ENCODE measurements at regions not wholly inside any gene's neighbourhood (a gene's known extent, or its start where the extent isn't known, plus 50 kb on each side); places are given as distances from the start of the nearest gene placed in this dataset.
"Not testable (repeated sequence)": the region's sequence is repeated elsewhere in the genome, so short reads cannot be mapped to it uniquely, and the experiment has no call there.

- no peak for TF ChIP-seq CTCF (IDR thresholded peaks at IDR 0.05)
These were observed 227.3 kb upstream of the NOCT start for GRCh38 chr4:138788267-138788790.

DNA sequence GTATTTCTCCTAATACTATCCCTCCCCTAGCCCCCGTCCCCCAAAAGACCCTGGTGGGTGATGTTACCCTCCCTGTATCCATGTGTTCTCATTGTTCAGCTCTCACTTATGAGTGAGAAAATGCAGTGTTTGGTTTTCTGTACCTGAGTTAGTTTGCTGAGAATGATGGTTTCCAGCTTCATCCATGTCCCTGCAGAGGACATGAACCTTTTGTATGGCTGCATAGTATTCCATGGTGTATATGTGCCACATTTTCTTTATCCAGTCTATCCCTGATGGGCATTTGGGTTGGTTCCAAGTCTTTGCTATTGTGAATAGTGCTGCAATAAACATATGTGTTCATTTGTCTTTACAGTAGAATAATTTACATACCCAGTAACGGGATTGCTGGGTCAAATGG is 235.8 kb upstream of the NOCT start:
- not testable (repeated sequence) for H3K9me3 Mint-ChIP-seq (ENCODE audit: unreplicated experiment); H3K4me3 Mint-ChIP-seq (ENCODE audit: unreplicated experiment); DNase-seq (ENCODE audit: extremely low spot score, unreplicated experiment)

More at GRCh38 chr4:138788267-138788790, 227.3 kb upstream of the NOCT start:
- Mint-ChIP-seq H3K27ac (ENCODE audit: unreplicated experiment) (no peak overlapping the region), H3K36me3 (ENCODE audit: unreplicated experiment) (no peaks in the 10 kb centered on the region), H3K27me3 (ENCODE audit: unreplicated experiment) (peaks cover 2% of the 10 kb centered on the region), H3K4me3 (ENCODE audit: unreplicated experiment) (no peak overlapping the region), H3K9me3 (ENCODE audit: unreplicated experiment) (no peaks in the 10 kb centered on the region), H3K4me1 (ENCODE audit: unreplicated experiment) (no peaks in the 10 kb centered on the region)
- no peak for DNase-seq (ENCODE audit: extremely low spot score, unreplicated experiment)

DNA sequence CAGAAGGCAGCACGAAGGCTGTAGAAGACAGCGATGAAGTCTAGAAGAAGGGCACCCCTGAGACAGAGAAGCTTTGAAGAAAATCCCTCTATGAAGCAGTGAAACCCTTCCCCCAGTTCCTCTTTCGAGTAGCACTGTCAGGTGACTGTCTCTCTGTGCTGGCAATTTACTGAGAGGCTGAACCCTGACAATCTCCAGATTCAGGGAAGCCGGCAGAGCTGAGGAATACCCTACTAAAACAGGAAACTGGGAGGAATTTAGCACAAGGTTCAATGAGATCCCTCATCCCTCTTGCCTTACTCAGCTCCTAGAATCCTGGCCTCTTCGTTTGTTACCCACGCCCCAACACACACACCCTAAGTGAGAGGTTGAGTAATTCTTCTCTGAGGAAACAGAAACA is 239.7 kb upstream of the NOCT start:
- no peaks in the 10 kb centered on the region for H3K27me3 Mint-ChIP-seq (ENCODE audit: unreplicated experiment)
- no peak for TF ChIP-seq CTCF (IDR thresholded peaks at IDR 0.05)
- no peak overlapping the region for H3K4me3 Mint-ChIP-seq (ENCODE audit: unreplicated experiment)
- no peaks in the 10 kb centered on the region for H3K9me3 Mint-ChIP-seq (ENCODE audit: unreplicated experiment)
- DNase-seq (ENCODE audit: extremely low spot score, unreplicated experiment), result no peak
- H3K4me1 Mint-ChIP-seq (ENCODE audit: unreplicated experiment), result peaks cover 4% of the 10 kb centered on the region
- no peaks in the 10 kb centered on the region for H3K36me3 Mint-ChIP-seq (ENCODE audit: unreplicated experiment)
- no peak overlapping the region for H3K27ac Mint-ChIP-seq (ENCODE audit: unreplicated experiment)

More for the DNA sequence above, 235.8 kb upstream of the NOCT start:
- H3K4me1 Mint-ChIP-seq (ENCODE audit: unreplicated experiment); H3K36me3 Mint-ChIP-seq (ENCODE audit: unreplicated experiment); H3K27me3 Mint-ChIP-seq (ENCODE audit: unreplicated experiment); H3K27ac Mint-ChIP-seq (ENCODE audit: unreplicated experiment): not testable (repeated sequence)

DNA sequence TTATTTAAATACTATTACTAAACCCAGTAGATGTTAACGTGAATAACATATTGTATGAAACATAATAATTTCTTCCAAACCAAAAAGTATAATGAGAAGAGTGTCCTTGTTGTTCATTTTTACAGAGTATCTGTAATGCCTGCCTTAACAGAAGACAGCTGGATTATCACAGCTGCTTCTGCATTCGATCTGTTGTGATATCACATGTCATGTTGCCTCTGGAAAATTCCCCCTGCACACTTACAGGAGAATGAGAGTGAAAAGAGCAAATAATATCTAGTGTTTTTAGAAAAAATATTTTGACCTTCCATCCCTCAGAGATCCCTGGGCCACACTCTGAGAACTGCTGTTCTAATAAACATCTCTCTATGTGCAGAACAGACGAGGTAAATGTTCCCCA is 240.1 kb upstream of the NOCT start:
- Mint-ChIP-seq H3K9me3 (ENCODE audit: unreplicated experiment) (no peaks in the 10 kb centered on the region), H3K27ac (ENCODE audit: unreplicated experiment) (no peak overlapping the region), H3K4me1 (ENCODE audit: unreplicated experiment) (peaks cover 4% of the 10 kb centered on the region), H3K36me3 (ENCODE audit: unreplicated experiment) (no peaks in the 10 kb centered on the region), H3K27me3 (ENCODE audit: unreplicated experiment) (no peaks in the 10 kb centered on the region), H3K4me3 (ENCODE audit: unreplicated experiment) (no peak overlapping the region)
- DNase-seq (ENCODE audit: extremely low spot score, unreplicated experiment), result no peak
- TF ChIP-seq CTCF (IDR thresholded peaks at IDR 0.05), result no peak

DNA sequence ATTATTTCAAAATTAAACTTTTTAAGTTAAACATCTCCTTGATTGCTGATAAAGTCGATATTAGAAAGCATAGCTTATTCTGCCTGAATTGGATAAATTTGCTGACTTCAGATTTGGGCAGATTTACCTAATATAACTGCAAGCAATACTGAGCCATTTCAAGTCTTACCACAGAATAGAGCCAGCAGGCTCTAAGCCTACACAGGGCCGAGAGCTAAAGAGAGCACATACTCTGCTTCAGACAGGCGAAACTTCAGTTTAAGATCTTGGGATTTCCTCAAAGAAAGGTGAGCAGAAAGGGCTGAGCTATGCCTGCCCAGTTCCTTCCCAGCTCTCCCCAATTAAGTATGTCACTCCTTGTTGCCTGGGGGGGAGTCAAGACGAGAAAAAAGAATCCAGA is 240.6 kb upstream of the NOCT start:
- Mint-ChIP-seq H3K27ac (ENCODE audit: unreplicated experiment) (no peak overlapping the region), H3K27me3 (ENCODE audit: unreplicated experiment) (no peaks in the 10 kb centered on the region), H3K36me3 (ENCODE audit: unreplicated experiment) (no peaks in the 10 kb centered on the region), H3K4me1 (ENCODE audit: unreplicated experiment) (peaks cover 4% of the 10 kb centered on the region), H3K4me3 (ENCODE audit: unreplicated experiment) (no peak overlapping the region), H3K9me3 (ENCODE audit: unreplicated experiment) (no peaks in the 10 kb centered on the region)
- no peak for TF ChIP-seq CTCF (IDR thresholded peaks at IDR 0.05)
- DNase-seq (ENCODE audit: extremely low spot score, unreplicated experiment), result no peak

DNA sequence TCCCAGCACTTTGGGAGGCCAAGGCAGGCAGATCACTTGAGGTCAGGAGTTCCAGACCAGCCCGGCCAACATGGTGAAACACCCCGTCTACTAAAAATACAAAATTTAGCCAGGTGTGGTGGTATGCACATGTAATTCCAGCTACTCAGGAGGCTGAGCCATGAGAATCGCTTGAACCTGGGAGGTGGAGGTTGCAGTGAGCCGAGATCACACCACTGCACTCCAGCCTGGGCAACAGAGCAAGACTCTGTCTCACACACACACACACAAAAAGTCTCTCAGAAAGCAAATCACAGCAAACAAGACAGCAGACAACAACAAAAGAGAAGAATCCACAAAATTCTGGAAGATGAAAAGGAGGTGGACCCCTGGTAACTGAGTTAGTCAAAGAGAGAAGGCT is 241.5 kb upstream of the NOCT start:
- DNase-seq (ENCODE audit: extremely low spot score, unreplicated experiment); H3K36me3 Mint-ChIP-seq (ENCODE audit: unreplicated experiment); H3K27ac Mint-ChIP-seq (ENCODE audit: unreplicated experiment); H3K4me1 Mint-ChIP-seq (ENCODE audit: unreplicated experiment); H3K27me3 Mint-ChIP-seq (ENCODE audit: unreplicated experiment); H3K4me3 Mint-ChIP-seq (ENCODE audit: unreplicated experiment); H3K9me3 Mint-ChIP-seq (ENCODE audit: unreplicated experiment): not testable (repeated sequence)
